Caco-2 (cell line): ENCODE measurements at regions not wholly inside any gene's neighbourhood (a gene's known extent, or its start where the extent isn't known, plus 50 kb on each side); places are given as distances from the start of the nearest gene placed in this dataset.
A peak's percentile ranks its signal among the peaks of the same experiment; 100 is the strongest.

Experiments
- BruUV-seq: library from RNA; stranded (reverse); fragments of 400-500 nt; replicated peaks from 2 replicates; lab custom pipeline; 2021; lab: Mats Ljungman, UMichigan
- CTCF ChIA-PET: fragments of 300-600 bp; sonication (Branson Sonifier 250); formaldehyde crosslinking; loops from one replicate; lab custom pipeline; 2022; ENCODE audit warnings: antibody characterized with exemption; lab: Charles Lee
- POLR2A ChIA-PET: fragments of 300-600 bp; sonication (Branson Sonifier 250); formaldehyde crosslinking; loops from one replicate; lab custom pipeline; 2022; ENCODE audit warnings: antibody characterized with exemption; lab: Charles Lee
- DNase-seq, 2 experiments: peaks; one replicate each; pipeline versions ENCODE4 v3.0.0 to v3.0.0-alpha.2; 2020 to 2022
- H3K27me3 ChIP-seq: replicated peaks from 2 replicates; pipeline ENCODE4 v1.6.0; 2011; ENCODE audit warnings: low read length; ENCODE audit not compliant: control insufficient read depth, insufficient read depth
- H3K36me3 ChIP-seq: 2 replicates; pipeline ENCODE4 v1.5.1; 2011; ENCODE audit warnings: low read length; ENCODE audit not compliant: control insufficient read depth, insufficient read depth
- H3K4me1 ChIP-seq: fragments of 250-450 bp; sonication (Bioruptor Pico); 2 replicates; pipeline ENCODE4 v1.5.1; 2020; ENCODE audit warnings: mild to moderate bottlenecking
- H3K4me3 ChIP-seq: 2 replicates; pipeline ENCODE4 v1.5.1; 2011; ENCODE audit warnings: low read depth, mild to moderate bottlenecking, control low read depth, low read length
- H3K9me3 ChIP-seq: fragments of 250-450 bp; sonication (Bioruptor Pico); 2 replicates; pipeline ENCODE4 v1.5.1; 2020; ENCODE audit warnings: mild to moderate bottlenecking, moderate library complexity
- H3K27ac Mint-ChIP-seq: one replicate; pipeline ENCODE4 v1.8.0; 2022; ENCODE audit warnings: mixed read lengths; ENCODE audit not compliant: unreplicated experiment
- H3K27me3 Mint-ChIP-seq: one replicate; pipeline ENCODE4 v1.8.0; 2022; ENCODE audit warnings: mixed read lengths; ENCODE audit not compliant: insufficient read depth, unreplicated experiment
- H3K36me3 Mint-ChIP-seq: one replicate; pipeline ENCODE4 v1.8.0; 2022; ENCODE audit warnings: mild to moderate bottlenecking, mixed read lengths; ENCODE audit not compliant: insufficient read depth, unreplicated experiment
- H3K4me1 Mint-ChIP-seq: one replicate; pipeline ENCODE4 v1.8.0; 2022; ENCODE audit warnings: low read depth, mixed read lengths; ENCODE audit not compliant: unreplicated experiment
- H3K4me3 Mint-ChIP-seq: one replicate; pipeline ENCODE4 v1.8.0; 2022; ENCODE audit warnings: mild to moderate bottlenecking, moderate library complexity, mixed read lengths; ENCODE audit not compliant: unreplicated experiment
- H3K9me3 Mint-ChIP-seq: one replicate; pipeline ENCODE4 v1.8.0; 2022; ENCODE audit warnings: mixed read lengths; ENCODE audit not compliant: unreplicated experiment
- CTCF ChIP-seq, 2 experiments: fragments of 200-600 bp in 1 of 2; IDR thresholded peaks; 1 replicate in 1 of 2; 2 replicates in 1 of 2; pipeline versions ENCODE4 v1.5.1 to v1.8.0; 2011 to 2022; ENCODE audit warnings: antibody characterized with exemption in 1 of 2, control low read depth in 1 of 2, inconsistent platforms in 1 of 2, low read depth in 1 of 2, low read length in 1 of 2, mild to moderate bottlenecking in 1 of 2, moderate library complexity in 1 of 2; ENCODE audit not compliant: insufficient read depth in 1 of 2, severe bottlenecking in 1 of 2, unreplicated experiment in 1 of 2
- intact Hi-C: fragments of 100-400 bp; cut with micrococcal nuclease; formaldehyde crosslinking; loops from one replicate; pipeline ENCODE4 v1.10.0; 2022; ENCODE audit not compliant: unreplicated experiment

- CTCF ChIA-PET = interaction anchor here (1.0 to 3.5 kb wide), 3 partner anchors 9 to 20 kb away, joined by 3 to 20 read pairs (median 8); no protein-coding TSS in a partner anchor
- peaks cover 14% of the 10 kb centered on the region for H3K27me3 Mint-ChIP-seq
Observed at GRCh38 chr22:46026899-46027210, 49.9 kb upstream of the WNT7B start.

GRCh38 chr22:46027211-46028105 lies 50.5 kb upstream of the WNT7B start:
- Mint-ChIP-seq H3K4me1 (no peaks in the 10 kb centered on the region), H3K4me3 (peak overlapping the region; percentile 60), H3K27me3 (peaks cover 14% of the 10 kb centered on the region), H3K36me3 (no peaks in the 10 kb centered on the region), H3K27ac (no peak overlapping the region), H3K9me3 (no peaks in the 10 kb centered on the region)
- H3K36me3 ChIP-seq = no peaks in the 10 kb centered on the region
- no peaks in the 10 kb centered on the region for H3K27me3 ChIP-seq
- H3K9me3 ChIP-seq = no peaks in the 10 kb centered on the region
- ChIA-PET POLR2A (no interaction called here), CTCF (interaction anchor here (0.9 to 3.5 kb wide), 4 partner anchors 8 to 78 kb away, joined by 3 to 20 read pairs (median 6); no protein-coding TSS in a partner anchor)
- no peaks in the 10 kb centered on the region; the same call in 1 of the 2 replicates for H3K4me1 ChIP-seq
- BruUV-seq = no TSS peak
- DNase-seq = peak; percentile 27 to 30
- TF ChIP-seq CTCF (IDR thresholded peaks at IDR 0.05; ENCODE audit: insufficient read depth in 1 of 2, low read depth in 1 of 2, low read length in 1 of 2, severe bottlenecking in 1 of 2, unreplicated experiment in 1 of 2) = no peak
- intact Hi-C loops = no loop called here
- H3K4me3 ChIP-seq = peak overlapping the region; percentile 36

More at GRCh38 chr22:46026899-46027210, 49.9 kb upstream of the WNT7B start:
- POLR2A ChIA-PET = interaction anchor here (1.2 kb wide), 1 partner anchor 14 kb away, joined by 3 read pairs; no protein-coding TSS in a partner anchor
- Histone ChIP-seq H3K9me3 (no peaks in the 10 kb centered on the region), H3K4me1 (no peaks in the 10 kb centered on the region; the same call in 1 of the 2 replicates), H3K4me3 (peak overlapping the region; percentile 36), H3K27me3 (no peaks in the 10 kb centered on the region), H3K36me3 (no peaks in the 10 kb centered on the region)
- H3K4me3 Mint-ChIP-seq = peak overlapping the region; percentile 58
- H3K4me1 Mint-ChIP-seq = no peaks in the 10 kb centered on the region
- intact Hi-C loops = no loop called here
- no peak for TF ChIP-seq CTCF (IDR thresholded peaks at IDR 0.05; ENCODE audit: insufficient read depth in 1 of 2, low read depth in 1 of 2, low read length in 1 of 2, severe bottlenecking in 1 of 2, unreplicated experiment in 1 of 2)
- no peak overlapping the region for H3K27ac Mint-ChIP-seq
- BruUV-seq = no TSS peak
- no peak for DNase-seq
- no peaks in the 10 kb centered on the region for H3K9me3 Mint-ChIP-seq
- no peaks in the 10 kb centered on the region for H3K36me3 Mint-ChIP-seq

GRCh38 chr22:46028106-46028991 lies 51.4 kb upstream of the WNT7B start:
- H3K4me3 Mint-ChIP-seq = peak overlapping the region; percentile 60
- peaks cover 11% of the 10 kb centered on the region for H3K27me3 Mint-ChIP-seq
- H3K4me3 ChIP-seq = no peak overlapping the region
- ChIA-PET POLR2A (no interaction called here), CTCF (interaction anchor here (0.9 to 3.5 kb wide), 3 partner anchors 15 to 78 kb away, joined by 3 to 20 read pairs (median 8); no protein-coding TSS in a partner anchor)
- TF ChIP-seq CTCF (IDR thresholded peaks at IDR 0.05; ENCODE audit: insufficient read depth in 1 of 2, low read depth in 1 of 2, low read length in 1 of 2, severe bottlenecking in 1 of 2, unreplicated experiment in 1 of 2) = no peak
- H3K4me1 ChIP-seq = no peaks in the 10 kb centered on the region; the same call in 1 of the 2 replicates
- H3K9me3 ChIP-seq = no peaks in the 10 kb centered on the region
- H3K27ac Mint-ChIP-seq = no peak overlapping the region
- no peaks in the 10 kb centered on the region for H3K36me3 Mint-ChIP-seq
- peak in 1 of 2 experiments; percentile 22 for DNase-seq
- H3K9me3 Mint-ChIP-seq = no peaks in the 10 kb centered on the region
- no peaks in the 10 kb centered on the region for H3K4me1 Mint-ChIP-seq
- H3K27me3 ChIP-seq = no peaks in the 10 kb centered on the region
- intact Hi-C loops = no loop called here
- no TSS peak for BruUV-seq
- no peaks in the 10 kb centered on the region for H3K36me3 ChIP-seq
